SJSA1 (cell line): ENCODE measurements at regions not wholly inside any gene's neighbourhood (a gene's known extent, or its start where the extent isn't known, plus 50 kb on each side); places are given as distances from the start of the nearest gene placed in this dataset.
"Not testable (repeated sequence)": the region's sequence is repeated elsewhere in the genome, so short reads cannot be mapped to it uniquely, and the experiment has no call there.

Experiments
- DNase-seq, 2 experiments: peaks; one replicate each; pipeline ENCODE4 v3.0.0-alpha.2; 2015 to 2020; ENCODE audit warnings: low spot score in 2 of 2, low read depth in 1 of 2
- H3K27ac ChIP-seq: fragments of 250-450 bp; sonication (Bioruptor Pico); 2 replicates; pipeline ENCODE4 v1.5.1; 2020; ENCODE audit warnings: mild to moderate bottlenecking, moderate library complexity
- H3K27me3 ChIP-seq: fragments of 250-450 bp; sonication (Bioruptor Pico); replicated peaks from 2 replicates; pipeline ENCODE4 v1.5.1; 2020; ENCODE audit warnings: mild to moderate bottlenecking, moderate library complexity
- H3K36me3 ChIP-seq: fragments of 250-450 bp; sonication (Bioruptor Pico); 2 replicates; pipeline ENCODE4 v1.5.1; 2020; ENCODE audit warnings: mild to moderate bottlenecking
- H3K4me1 ChIP-seq: fragments of 250-450 bp; sonication (Bioruptor Pico); replicated peaks from 2 replicates; pipeline ENCODE4 v1.6.1; 2021; ENCODE audit warnings: mild to moderate bottlenecking
- H3K4me3 ChIP-seq: fragments of 250-450 bp; sonication (Bioruptor Pico); 2 replicates; pipeline ENCODE4 v1.5.1; 2020; ENCODE audit warnings: mild to moderate bottlenecking
- H3K9me3 ChIP-seq: fragments of 250-450 bp; sonication (Bioruptor Pico); replicated peaks from 2 replicates; pipeline ENCODE4 v1.5.1; 2020; ENCODE audit warnings: mild to moderate bottlenecking

DNA sequence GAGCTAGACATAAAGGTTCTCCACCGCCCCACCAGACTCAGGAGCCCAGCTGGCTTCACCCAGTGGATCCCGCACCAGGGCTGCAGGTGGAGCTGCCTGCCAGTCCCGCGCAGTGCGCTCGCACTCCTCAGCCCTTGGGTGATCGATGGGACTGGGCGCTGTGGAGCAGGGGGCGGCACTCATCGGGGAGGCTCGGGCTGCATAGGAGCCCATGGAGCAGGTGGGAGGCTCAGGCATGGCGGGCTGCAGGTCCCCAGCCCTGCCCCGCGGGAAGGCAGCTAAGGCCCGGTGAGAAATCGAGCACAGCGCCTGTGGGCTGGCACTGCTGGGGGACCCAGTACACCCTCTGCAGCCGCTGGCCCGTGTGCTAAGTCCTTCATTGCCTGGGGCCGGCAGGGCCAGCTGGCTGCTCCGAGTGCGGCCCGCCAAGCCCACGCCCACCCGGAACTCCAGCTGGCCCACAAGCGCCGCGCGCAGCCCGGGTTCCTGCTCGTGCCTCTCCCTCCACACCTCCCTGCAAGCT lies 114.7 kb downstream of the RPLP1 start:
- H3K9me3 ChIP-seq, H3K36me3 ChIP-seq, DNase-seq, H3K4me3 ChIP-seq, H3K27ac ChIP-seq, H3K27me3 ChIP-seq: not testable (repeated sequence)
- peaks cover 19% of the 10 kb centered on the region for H3K4me1 ChIP-seq

DNA sequence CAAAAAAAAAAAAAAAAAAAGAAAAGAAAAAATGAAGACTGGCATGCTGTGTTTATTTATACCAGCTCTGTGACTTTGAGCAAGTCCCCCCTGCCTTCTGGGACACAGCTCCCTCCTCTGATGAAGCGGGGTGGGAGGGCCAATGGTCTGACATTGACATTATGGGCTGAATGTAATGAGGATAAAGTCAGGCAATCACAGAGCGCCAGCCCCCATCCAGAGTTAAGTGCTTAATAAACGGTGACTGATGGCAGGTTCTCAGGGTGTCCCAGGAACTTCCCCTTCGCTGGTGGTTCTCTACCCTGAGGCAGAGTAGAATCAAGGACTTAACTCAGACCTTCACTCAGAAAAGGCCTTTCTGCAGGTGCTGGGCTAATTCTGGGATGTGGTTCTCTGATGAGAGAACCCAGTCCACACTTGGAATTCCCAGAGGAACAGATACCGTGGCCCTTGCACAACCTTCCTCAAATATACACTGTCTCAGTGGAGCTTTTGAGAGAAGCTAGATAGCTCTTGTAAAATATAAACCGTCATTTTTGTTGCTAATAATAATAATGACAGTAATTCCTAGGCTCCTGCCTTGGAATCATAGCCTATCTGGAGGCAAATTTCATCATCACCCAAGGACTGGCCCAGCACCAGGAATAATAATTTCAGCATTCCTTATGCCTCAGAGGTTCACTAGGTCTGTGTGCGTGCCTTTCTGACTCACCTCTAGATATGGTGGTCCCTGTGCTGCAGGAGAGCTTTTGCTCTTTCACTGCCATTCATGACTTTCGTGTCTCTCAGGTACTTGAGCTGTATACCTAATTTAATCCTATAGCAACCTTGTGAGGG lies 115.8 kb downstream of the RPLP1 start:
- peak in 1 of 2 experiments; percentile 30 for DNase-seq
- Histone ChIP-seq H3K4me3 (no peak overlapping the region), H3K4me1 (peaks cover 13% of the 10 kb centered on the region), H3K27ac (no peak overlapping the region), H3K36me3 (no peaks in the 10 kb centered on the region), H3K9me3 (no peaks in the 10 kb centered on the region), H3K27me3 (no peaks in the 10 kb centered on the region)

DNA sequence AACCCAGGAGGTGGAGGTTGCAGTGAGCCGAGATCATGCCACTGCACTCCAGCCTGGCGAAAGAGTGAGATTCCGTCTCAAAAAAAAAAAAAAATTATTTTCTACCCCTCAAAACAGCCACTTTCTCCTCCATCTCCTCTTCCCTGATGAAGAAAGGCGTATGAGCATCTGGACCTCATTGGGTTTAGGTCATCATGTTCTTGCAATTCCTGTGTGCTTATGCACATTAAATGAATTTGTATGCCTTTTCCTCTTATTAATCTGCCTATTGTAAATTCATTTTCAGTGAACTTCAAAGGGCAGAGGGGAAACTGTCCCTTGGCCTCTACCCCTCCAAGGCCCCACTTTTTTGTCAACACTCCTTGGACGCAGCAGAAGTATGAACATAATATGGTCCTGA lies 117.8 kb downstream of the RPLP1 start:
- peaks cover 32% of the 10 kb centered on the region for H3K4me1 ChIP-seq
- no peaks in the 10 kb centered on the region for H3K9me3 ChIP-seq
- H3K27ac ChIP-seq: no peak overlapping the region
- no peaks in the 10 kb centered on the region for H3K36me3 ChIP-seq
- DNase-seq: no peak
- no peak overlapping the region for H3K4me3 ChIP-seq
- no peaks in the 10 kb centered on the region for H3K27me3 ChIP-seq

DNA sequence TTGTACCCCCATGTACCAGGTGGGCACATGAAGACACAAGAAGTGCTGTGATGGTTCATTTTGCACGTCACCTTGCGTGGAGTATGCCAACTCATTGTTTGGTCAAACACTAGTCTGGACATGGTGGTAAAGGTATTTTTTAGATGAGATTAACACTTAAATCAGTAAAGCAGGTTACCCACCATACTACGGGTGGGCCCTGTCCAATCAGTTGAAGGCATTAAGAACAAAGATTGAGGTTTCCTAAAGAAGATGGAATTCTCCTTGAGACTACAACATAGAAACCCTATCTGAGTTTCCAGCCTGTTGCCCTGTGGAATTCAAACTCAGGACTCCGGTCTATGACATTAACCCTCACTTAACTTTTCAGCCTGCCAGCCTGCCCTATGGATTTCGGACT lies 118.4 kb downstream of the RPLP1 start:
- H3K9me3 ChIP-seq: no peaks in the 10 kb centered on the region
- H3K27me3 ChIP-seq: no peaks in the 10 kb centered on the region
- H3K4me1 ChIP-seq: peaks cover 37% of the 10 kb centered on the region
- no peaks in the 10 kb centered on the region for H3K36me3 ChIP-seq
- H3K4me3 ChIP-seq: no peak overlapping the region
- no peak overlapping the region for H3K27ac ChIP-seq
- no peak for DNase-seq

DNA sequence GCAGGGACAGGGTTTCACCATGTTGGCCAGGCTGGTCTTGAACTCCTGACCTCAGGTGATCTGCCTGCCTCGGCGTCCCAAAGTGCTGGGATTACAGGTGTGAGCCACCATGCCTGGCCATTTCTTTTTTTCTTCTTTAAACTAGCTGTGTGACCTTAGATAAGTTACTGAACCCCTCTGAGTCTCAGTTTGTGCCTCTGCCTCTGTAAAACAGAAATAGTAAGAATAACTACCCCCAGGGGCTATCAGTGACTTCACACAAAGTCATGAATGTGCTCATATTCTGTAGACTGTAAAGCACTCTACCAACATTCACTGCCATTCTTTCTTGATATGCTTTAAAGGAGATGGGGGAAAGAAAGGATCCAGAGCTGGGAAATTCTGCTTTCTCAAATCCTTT lies 120.7 kb downstream of the RPLP1 start:
- H3K4me1 ChIP-seq: peaks cover 41% of the 10 kb centered on the region
- DNase-seq: not testable (repeated sequence)
- peak overlapping the region; percentile 61 for H3K27ac ChIP-seq

DNA sequence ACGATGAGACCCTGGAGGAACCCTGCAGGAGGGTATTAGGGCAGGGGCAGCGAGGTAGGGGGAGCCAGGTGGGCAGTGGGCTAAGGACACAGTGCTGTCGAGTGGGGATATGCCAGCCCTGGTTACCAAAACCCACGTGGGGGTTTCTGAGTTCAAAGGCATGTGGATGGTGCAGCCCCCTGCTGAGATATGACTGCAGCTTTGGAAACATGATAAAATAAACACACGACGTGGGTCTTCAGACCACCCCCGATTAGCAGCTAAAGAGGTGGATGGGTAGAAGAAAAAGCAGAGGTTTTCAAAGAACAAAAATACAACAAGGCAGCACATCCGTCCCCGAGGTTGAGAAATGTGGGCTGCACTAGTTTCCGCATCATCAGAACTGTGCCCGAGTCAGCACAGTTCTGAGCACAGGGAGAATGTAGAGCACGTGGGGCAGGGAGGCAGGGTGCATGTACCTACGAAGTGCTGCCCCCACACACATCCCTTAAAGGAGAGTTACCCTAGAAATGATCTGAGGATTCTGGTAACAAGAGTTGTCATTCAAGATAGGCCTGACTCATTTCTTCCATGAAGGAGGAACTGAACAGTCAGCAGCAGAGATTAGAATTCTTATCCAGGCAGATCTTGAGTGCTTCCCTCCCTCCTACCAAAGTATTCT lies 121.3 kb downstream of the RPLP1 start:
- H3K27me3 ChIP-seq: no peaks in the 10 kb centered on the region
- peaks cover 34% of the 10 kb centered on the region for H3K4me1 ChIP-seq
- peak overlapping the region; percentile 61 for H3K27ac ChIP-seq
- DNase-seq: peak; percentile 56 to 78
- no peaks in the 10 kb centered on the region for H3K9me3 ChIP-seq
- H3K4me3 ChIP-seq: no peak overlapping the region
- no peaks in the 10 kb centered on the region for H3K36me3 ChIP-seq

More for the DNA sequence above, 120.7 kb downstream of the RPLP1 start:
- H3K4me3 ChIP-seq, H3K9me3 ChIP-seq, H3K27me3 ChIP-seq, H3K36me3 ChIP-seq: not testable (repeated sequence)

DNA sequence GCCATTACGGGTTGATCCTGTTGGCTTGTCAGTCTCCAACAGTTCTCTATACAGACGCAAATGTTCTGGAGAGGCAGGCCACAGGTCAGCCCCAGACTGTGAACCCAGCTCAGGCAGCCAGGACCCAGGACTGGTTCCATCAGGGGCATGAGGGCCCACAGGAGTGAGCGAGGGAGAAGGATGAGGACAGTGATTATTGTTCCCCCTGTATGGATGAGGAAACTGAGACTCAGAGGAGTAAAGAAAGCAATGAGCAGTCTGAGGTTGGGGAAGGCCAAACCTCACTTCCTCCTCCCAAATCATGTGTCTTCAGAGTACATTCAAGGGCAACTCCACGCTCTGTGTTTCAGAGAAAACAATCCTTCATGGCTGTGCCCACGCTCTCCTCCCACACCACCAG lies 121.9 kb downstream of the RPLP1 start:
- peak overlapping the region; percentile 61 for H3K27ac ChIP-seq
- DNase-seq: no peak
- H3K36me3 ChIP-seq: no peaks in the 10 kb centered on the region
- H3K27me3 ChIP-seq: no peaks in the 10 kb centered on the region
- no peaks in the 10 kb centered on the region for H3K9me3 ChIP-seq
- no peak overlapping the region for H3K4me3 ChIP-seq
- H3K4me1 ChIP-seq: peaks cover 34% of the 10 kb centered on the region

DNA sequence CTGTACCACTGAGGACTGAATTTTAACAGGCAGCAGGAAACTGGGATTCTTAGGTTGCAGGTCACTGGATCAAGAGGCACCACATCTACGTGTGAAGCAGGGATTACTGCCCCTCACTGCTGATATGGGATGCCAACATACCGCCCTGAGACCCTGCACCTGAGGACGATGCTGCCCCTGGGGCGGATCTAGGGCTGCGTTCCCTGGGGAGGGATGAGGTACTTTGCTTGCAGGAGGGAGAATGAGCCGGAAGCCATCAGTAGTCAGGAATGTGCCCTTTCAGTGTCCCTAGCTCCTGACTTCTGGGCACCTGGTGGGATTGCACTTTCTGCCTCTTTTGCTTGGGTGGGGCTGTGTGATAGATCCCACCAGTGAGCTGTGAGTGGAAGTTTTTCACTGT lies 122.8 kb downstream of the RPLP1 start:
- Histone ChIP-seq H3K36me3 (no peaks in the 10 kb centered on the region), H3K27me3 (no peaks in the 10 kb centered on the region), H3K4me1 (peaks cover 34% of the 10 kb centered on the region), H3K27ac (no peak overlapping the region), H3K9me3 (no peaks in the 10 kb centered on the region), H3K4me3 (no peak overlapping the region)
- no peak for DNase-seq

DNA sequence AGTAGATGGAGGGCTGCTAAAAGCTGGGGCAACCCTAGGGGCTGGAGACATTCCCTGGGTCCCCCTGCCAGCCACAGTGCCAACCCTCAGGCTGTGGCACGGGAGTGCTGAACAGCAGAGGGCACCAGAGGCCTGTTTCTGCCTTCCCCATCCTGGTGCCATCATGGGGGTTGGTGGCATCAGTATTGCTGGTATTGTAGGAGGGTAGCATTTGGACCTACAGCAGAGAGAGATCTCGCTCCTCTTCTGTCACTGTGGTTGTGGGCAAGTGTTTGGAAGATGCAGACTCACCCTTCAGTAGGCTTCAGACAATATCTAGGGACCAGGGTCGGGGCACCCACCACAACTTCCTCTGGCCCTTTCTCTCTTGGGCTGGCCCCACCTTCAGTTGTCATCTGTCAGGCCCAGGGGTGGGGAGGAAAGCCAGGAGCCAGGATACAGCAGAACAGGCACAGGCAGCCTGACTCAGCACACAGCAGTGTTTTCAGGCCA lies 123.5 kb downstream of the RPLP1 start:
- H3K9me3 ChIP-seq: no peaks in the 10 kb centered on the region
- H3K4me3 ChIP-seq: no peak overlapping the region
- H3K27ac ChIP-seq: 0 out of 2 replicates have a peak overlapping the region, but pooled peaks have one; percentile 4
- H3K36me3 ChIP-seq: no peaks in the 10 kb centered on the region
- peaks cover 34% of the 10 kb centered on the region for H3K4me1 ChIP-seq
- DNase-seq: peak; percentile 73 to 76
- H3K27me3 ChIP-seq: no peaks in the 10 kb centered on the region

DNA sequence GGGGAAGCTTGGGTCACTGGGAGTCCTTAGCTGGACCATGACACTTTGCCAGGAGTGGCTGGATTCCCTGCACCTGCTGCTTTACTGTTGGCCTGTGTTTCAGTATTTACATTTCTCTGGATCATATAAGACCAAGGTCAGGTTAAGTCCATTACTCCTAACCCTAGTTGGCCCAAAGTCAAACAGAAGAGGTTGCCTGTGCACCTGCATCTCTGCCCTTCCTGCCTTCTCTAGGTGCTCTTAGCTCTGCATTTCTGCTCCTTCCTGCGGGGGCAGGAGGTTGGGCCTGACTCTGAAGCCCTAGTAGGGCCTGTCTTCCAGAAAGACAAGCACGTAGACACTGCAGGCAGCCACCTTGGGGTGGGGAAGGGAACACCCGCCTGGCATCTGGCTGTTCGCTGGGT lies 124.3 kb downstream of the RPLP1 start:
- H3K27ac ChIP-seq: no peak overlapping the region
- no peaks in the 10 kb centered on the region for H3K27me3 ChIP-seq
- no peak overlapping the region for H3K4me3 ChIP-seq
- H3K4me1 ChIP-seq: peaks cover 34% of the 10 kb centered on the region
- DNase-seq: no peak
- H3K9me3 ChIP-seq: no peaks in the 10 kb centered on the region
- no peaks in the 10 kb centered on the region for H3K36me3 ChIP-seq

DNA sequence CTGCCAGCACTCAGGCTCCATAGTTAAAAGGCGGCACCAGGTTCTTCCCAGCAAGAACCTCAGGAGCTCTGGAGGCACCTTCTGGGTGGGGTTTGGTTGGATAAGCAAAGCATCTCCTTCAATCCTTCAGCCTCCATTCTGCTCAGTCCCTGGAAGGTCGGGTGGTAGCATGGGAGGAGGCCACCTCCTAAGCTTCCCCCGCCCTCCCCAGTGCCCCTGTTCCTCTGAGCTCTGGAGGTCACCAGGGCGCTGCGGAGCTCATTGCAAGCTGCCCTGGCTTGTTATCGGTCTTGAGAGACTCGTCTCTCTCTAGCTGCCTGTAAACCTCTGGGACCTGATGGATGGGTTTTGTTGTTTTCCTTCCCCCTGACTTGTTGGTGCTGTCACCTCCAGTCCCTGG lies 124.8 kb downstream of the RPLP1 start:
- Histone ChIP-seq H3K36me3 (no peaks in the 10 kb centered on the region), H3K9me3 (no peaks in the 10 kb centered on the region), H3K27me3 (no peaks in the 10 kb centered on the region), H3K4me1 (peaks cover 34% of the 10 kb centered on the region), H3K4me3 (no peak overlapping the region), H3K27ac (no peak overlapping the region)
- no peak for DNase-seq

DNA sequence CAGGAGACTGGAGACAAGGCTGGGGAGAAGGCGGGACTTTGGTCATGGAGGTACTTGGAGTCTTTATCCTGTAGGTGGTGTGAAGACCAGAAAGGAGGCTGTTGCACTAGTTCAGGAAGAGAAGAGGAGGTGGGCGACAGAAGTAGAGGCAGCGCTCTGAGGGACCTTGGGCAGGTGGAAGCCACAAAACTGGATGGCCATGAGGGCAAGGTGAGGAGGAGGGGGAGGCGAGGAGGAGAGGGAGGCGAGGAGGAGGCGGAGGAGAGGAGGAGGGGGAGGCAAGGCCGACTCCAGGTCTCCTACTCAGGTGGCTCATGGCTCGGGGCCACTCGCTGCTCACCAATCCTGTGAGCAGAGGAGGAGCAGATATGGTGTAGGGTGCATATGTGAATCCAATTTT lies 125.6 kb downstream of the RPLP1 start:
- H3K4me3 ChIP-seq: no peak overlapping the region
- DNase-seq: no peak
- no peaks in the 10 kb centered on the region for H3K36me3 ChIP-seq
- H3K27ac ChIP-seq: no peak overlapping the region
- H3K9me3 ChIP-seq: no peaks in the 10 kb centered on the region
- peaks cover 32% of the 10 kb centered on the region for H3K4me1 ChIP-seq
- H3K27me3 ChIP-seq: no peaks in the 10 kb centered on the region

DNA sequence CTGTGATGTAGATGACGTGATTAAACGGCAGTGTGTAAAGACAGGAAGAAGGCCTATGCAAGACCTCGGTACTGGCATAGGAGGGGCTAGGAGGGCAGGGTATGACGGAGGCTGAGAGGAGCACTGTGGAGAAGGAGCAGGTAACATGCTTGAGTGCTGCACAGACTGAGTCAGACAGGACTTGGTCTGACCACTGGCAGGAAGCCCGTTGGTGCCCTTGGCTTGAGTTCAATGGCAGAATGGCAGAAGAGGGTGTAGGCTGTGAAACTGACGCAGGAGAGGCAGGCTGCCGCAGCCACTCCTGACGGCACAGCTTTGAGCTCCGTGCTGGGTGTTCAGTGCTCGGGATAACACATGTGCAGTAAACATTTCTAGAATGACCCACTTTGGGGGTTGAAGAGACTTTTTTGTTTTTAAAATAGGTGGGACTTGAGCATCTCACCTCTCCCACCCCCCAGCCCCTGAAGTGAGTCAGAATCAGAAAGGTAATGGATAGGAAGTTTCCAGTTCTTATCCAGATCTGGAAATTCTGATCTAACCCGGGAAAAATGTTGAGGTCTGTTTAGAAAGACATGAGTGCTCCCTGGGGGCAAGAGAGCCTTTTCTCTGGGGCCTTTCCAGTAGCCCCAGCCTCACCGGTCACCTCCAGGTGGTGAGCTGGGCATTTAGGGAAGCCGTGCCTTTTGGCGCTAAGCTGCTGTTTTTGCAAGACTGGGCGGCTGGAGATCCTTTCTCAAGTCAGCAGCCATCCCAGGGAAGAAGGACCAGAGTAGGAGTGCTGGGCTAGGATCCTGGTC lies 126.4 kb downstream of the RPLP1 start:
- Histone ChIP-seq H3K4me1 (peaks cover 24% of the 10 kb centered on the region), H3K36me3 (no peaks in the 10 kb centered on the region), H3K4me3 (no peak overlapping the region), H3K27ac (no peak overlapping the region), H3K27me3 (no peaks in the 10 kb centered on the region), H3K9me3 (no peaks in the 10 kb centered on the region)
- DNase-seq: no peak
